RWPE2 (cell line): ENCODE measurements at regions not wholly inside any gene's neighbourhood (a gene's known extent, or its start where the extent isn't known, plus 50 kb on each side); places are given as distances from the start of the nearest gene placed in this dataset.
A peak's percentile ranks its signal among the peaks of the same experiment; 100 is the strongest.

Experiments used
- ATAC-seq: fragments of 200-7000 bp; cut with Tn5 transposase; 3 replicates; pipeline ENCODE4 v1.9.1; 2021; ENCODE audit warnings: low read depth
- DNase-seq: peaks from one replicate; pipeline ENCODE4 v3.0.0-alpha.2; 2020; ENCODE audit warnings: low spot score
- H3K27ac ChIP-seq: fragments of 450-650 bp; 2 replicates; pipeline ENCODE4 v1.5.1; 2017; ENCODE audit warnings: mild to moderate bottlenecking; ENCODE audit not compliant: poor library complexity, severe bottlenecking
- H3K27me3 ChIP-seq: fragments of 250-450 bp; sonication (Bioruptor Pico); 2 replicates; pipeline ENCODE4 v1.5.1; 2021; ENCODE audit warnings: mild to moderate bottlenecking, moderate library complexity; ENCODE audit not compliant: insufficient read depth, poor library complexity, severe bottlenecking
- H3K36me3 ChIP-seq: fragments of 250-450 bp; sonication (Bioruptor Pico); 2 replicates; pipeline ENCODE4 v1.5.1; 2020; ENCODE audit warnings: low read depth, mild to moderate bottlenecking, moderate library complexity
- H3K4me1 ChIP-seq: fragments of 250-450 bp; sonication (Bioruptor Pico); 2 replicates; pipeline ENCODE4 v1.5.1; 2021; ENCODE audit warnings: mild to moderate bottlenecking, moderate library complexity; ENCODE audit not compliant: insufficient read depth, poor library complexity, severe bottlenecking
- H3K4me3 ChIP-seq: fragments of 250-450 bp; sonication (Bioruptor Pico); 2 replicates; pipeline ENCODE4 v1.5.1; 2021; ENCODE audit warnings: mild to moderate bottlenecking, moderate library complexity; ENCODE audit not compliant: severe bottlenecking
- H3K9me3 ChIP-seq: fragments of 250-450 bp; sonication (Bioruptor Pico); 2 replicates; pipeline ENCODE4 v1.5.1; 2021; ENCODE audit warnings: mild to moderate bottlenecking, moderate library complexity; ENCODE audit not compliant: severe bottlenecking
- TF ChIP-seq, protein P1 (sequence below): fragments of 450-650 bp; IDR thresholded peaks from one replicate; pipeline ENCODE4 v1.5.1; 2017; ENCODE audit warnings: mild to moderate bottlenecking, moderate library complexity; ENCODE audit not compliant: poor library complexity, severe bottlenecking

DNA sequence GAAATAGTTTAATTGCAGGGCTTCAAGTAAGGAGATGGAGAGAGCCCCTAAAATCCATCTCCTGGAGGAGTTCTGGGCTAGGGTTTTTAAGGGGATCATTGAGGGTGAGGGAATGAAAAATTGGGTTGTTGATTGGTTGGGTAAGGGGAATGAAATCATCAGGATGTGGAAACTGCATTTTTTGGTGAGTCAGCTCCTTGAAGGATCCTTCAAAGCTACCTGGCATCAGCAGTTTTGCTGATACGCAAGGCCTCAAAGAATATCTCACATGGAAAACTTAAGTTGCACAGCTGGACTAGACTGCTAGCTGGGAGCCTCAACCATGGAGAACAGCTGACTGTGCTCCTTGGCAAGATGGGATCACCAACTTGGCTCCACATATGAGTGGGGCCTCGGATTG lies 136.7 kb downstream of the FGF10 start:
- no peak for DNase-seq
- Histone ChIP-seq H3K27me3 (peaks cover 17% of the 10 kb centered on the region), H3K36me3 (no peaks in the 10 kb centered on the region), H3K27ac (no peak overlapping the region), H3K4me3 (no peak overlapping the region), H3K9me3 (no peaks in the 10 kb centered on the region), H3K4me1 (no peaks in the 10 kb centered on the region)
- TF ChIP-seq, protein P1, sequence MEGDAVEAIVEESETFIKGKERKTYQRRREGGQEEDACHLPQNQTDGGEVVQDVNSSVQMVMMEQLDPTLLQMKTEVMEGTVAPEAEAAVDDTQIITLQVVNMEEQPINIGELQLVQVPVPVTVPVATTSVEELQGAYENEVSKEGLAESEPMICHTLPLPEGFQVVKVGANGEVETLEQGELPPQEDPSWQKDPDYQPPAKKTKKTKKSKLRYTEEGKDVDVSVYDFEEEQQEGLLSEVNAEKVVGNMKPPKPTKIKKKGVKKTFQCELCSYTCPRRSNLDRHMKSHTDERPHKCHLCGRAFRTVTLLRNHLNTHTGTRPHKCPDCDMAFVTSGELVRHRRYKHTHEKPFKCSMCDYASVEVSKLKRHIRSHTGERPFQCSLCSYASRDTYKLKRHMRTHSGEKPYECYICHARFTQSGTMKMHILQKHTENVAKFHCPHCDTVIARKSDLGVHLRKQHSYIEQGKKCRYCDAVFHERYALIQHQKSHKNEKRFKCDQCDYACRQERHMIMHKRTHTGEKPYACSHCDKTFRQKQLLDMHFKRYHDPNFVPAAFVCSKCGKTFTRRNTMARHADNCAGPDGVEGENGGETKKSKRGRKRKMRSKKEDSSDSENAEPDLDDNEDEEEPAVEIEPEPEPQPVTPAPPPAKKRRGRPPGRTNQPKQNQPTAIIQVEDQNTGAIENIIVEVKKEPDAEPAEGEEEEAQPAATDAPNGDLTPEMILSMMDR, result no peak
- ATAC-seq, result peak; percentile 27; the same call in 1 of the 3 replicates

DNA sequence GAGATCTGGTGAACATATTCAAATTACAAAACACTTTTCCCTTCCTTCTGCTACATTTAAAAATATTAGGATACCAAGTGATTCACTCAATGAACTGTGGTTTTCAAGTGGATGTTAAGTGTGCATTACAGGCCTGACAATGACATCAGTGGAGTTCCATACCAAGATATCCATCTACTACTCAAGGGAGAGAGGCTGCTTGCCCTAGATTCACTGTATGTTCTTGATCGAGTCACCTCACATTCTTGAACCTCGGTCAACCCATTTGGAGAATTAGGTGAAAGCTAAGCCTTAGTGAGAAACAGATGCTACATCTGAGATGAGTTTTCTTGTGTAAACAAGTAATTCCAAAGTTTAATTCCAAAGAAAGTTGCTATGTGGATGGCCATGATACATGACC lies 142.2 kb downstream of the FGF10 start:
- Histone ChIP-seq H3K9me3 (no peaks in the 10 kb centered on the region), H3K4me1 (no peaks in the 10 kb centered on the region), H3K4me3 (no peak overlapping the region), H3K27ac (no peak overlapping the region), H3K27me3 (peaks cover 3% of the 10 kb centered on the region), H3K36me3 (no peaks in the 10 kb centered on the region)
- DNase-seq (no peak), ATAC-seq (no peak)
- TF ChIP-seq, protein P1, result no peak

DNA sequence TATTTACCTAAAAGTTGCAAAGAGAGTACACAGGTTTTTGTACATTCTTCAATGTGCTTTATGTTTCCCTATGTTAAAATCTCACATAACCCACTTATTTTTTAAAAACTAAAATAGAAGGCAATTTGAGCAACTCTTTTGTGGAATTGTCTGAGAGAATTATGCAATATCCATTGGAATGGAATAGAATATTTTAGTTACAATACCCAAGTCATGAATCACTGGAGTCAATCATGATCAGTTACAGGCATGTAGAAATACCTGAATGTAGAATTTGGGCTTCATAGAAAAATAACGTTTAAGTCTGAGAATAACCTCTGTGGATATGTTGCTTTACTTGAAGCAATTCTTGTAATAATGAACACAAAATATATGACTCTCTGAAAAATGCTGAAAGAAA lies 143.3 kb downstream of the FGF10 start:
- DNase-seq, result no peak

DNA sequence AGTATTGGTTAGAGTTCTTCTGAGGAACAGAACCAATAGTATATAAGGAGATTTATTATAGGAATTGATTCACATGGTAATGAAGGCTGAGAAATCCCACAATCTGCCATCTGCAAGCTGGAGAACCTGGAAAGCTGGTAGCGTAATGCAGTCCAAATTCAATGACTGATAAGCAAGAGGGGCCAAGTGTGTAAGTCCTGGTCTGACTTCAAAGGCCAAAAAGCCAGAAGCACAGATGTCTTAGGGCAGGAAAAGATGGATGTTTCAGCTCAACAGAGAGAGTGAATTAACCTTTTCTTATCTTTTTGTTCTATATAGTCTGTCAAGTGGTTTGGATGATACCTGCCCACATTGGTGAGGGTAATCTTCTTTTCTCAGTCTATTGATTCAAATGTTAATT lies 146.4 kb downstream of the FGF10 start:
- no peaks in the 10 kb centered on the region for H3K36me3 ChIP-seq
- no peaks in the 10 kb centered on the region for H3K4me1 ChIP-seq
- TF ChIP-seq, protein P1, result no peak
- DNase-seq (no peak), ATAC-seq (no peak)
- H3K27me3 ChIP-seq, result peaks cover 12% of the 10 kb centered on the region
- no peaks in the 10 kb centered on the region for H3K9me3 ChIP-seq
- no peak overlapping the region for H3K4me3 ChIP-seq
- H3K27ac ChIP-seq, result no peak overlapping the region

More for the DNA sequence above, 143.3 kb downstream of the FGF10 start:
- no peak for ATAC-seq
- Histone ChIP-seq H3K36me3 (no peaks in the 10 kb centered on the region), H3K4me3 (no peak overlapping the region), H3K27ac (no peak overlapping the region), H3K4me1 (no peaks in the 10 kb centered on the region), H3K9me3 (no peaks in the 10 kb centered on the region), H3K27me3 (peaks cover 7% of the 10 kb centered on the region)
- TF ChIP-seq, protein P1, result no peak

DNA sequence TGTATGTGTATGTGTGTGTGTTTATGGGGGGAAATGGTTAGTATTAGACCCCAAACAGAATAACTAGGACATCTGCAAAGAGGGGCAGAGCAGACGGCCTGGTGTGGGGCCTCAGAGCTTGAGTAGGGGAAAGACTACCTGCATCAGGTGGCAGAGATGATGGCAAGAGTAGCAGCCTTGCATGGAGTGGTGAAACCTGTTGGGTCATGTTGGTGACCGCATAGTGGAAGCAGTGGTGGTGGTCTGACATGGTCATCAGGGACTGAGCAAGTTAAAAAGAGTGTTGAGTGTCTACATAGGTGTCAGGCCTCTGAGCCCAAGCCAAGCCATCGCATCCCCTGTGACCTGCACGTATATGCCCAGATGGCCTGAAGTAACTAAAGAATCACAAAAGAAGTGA lies 153.2 kb downstream of the FGF10 start:
- DNase-seq, result no peak
- Histone ChIP-seq H3K4me1 (no peaks in the 10 kb centered on the region), H3K4me3 (no peak overlapping the region), H3K36me3 (no peaks in the 10 kb centered on the region), H3K27me3 (peaks cover 9% of the 10 kb centered on the region), H3K9me3 (no peaks in the 10 kb centered on the region), H3K27ac (no peak overlapping the region)
- ATAC-seq, result no peak
- TF ChIP-seq, protein P1, result no peak
